CD4-positive, alpha-beta T cell treated with Interferon alpha-2 for 1 hour (primary cell): ENCODE measurements at regions not wholly inside any gene's neighbourhood (a gene's known extent, or its start where the extent isn't known, plus 50 kb on each side); places are given as distances from the start of the nearest gene placed in this dataset.

Source experiments
- DNase-seq, 2 donors: peaks; one replicate each; pipeline ENCODE4 v3.0.0-alpha.2; 2020 to 2022

- DNase-seq = no peak
Measured at GRCh38 chr18:45503990-45504389, 111.3 kb upstream of the SLC14A2 start.

DNA sequence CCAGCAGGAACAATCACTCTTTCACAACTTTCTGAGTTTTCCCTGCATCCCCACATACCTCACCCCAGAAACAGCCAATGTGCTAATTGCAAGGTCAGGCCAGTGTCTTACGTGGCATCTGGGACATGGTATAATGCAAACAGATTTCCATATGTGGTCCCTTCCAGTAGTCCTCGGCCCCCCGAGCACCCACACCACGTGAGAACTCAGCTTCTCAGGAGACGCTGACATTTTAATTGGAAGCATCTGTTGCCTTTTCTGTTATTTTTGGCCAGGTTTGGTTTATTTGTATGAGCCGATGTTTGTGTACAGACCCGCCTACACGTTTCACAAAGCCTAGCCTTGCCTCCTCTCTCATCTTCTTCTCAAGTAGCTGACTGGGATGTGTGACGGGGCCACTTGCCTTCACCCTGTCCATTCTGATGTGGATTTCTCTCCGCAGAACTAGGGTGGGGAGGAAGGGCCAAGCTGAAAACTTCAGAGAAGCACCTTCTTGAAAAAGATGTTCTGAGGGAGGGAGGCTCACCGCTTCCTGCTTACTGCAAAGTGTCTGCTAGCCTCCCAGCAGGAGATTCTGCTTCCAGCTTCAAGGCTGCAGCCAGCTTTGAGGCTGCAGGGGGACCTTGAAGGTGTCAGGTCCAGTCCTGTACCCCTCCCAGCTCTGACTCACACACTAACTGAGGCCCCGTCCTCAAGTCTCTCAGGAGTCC is 109.6 kb upstream of the SLC14A2 start:
- DNase-seq = no peak

- no peak for DNase-seq
Measured at GRCh38 chr18:45506951-45507350, 108.3 kb upstream of the SLC14A2 start.

DNA sequence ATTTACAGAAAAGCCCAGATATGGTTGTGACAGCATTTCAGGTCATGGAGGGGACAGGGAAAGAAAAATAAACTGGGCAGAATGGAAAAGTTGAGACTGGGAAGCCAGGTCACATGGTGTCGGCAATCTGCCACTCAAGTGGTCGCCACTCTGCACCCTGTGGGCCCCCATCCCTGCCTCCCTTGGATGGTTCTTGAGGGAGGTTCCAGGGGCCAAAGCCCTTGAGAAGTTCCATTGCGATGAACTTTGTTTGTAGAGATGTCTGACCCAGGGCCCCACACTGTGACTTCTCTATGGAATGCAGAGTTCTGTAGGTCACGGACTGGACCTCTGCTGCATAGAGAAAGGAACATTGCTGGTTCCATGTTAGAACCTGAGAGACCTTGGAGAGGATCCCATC is 105.7 kb upstream of the SLC14A2 start:
- DNase-seq = no peak

- no peak for DNase-seq
Measured at GRCh38 chr18:45510656-45511055, 104.6 kb upstream of the SLC14A2 start.

- no peak for DNase-seq
Measured at GRCh38 chr18:45512363-45512953, 102.8 kb upstream of the SLC14A2 start.

GRCh38 chr18:45517181-45517741 is 98.0 kb upstream of the SLC14A2 start:
- no peak for DNase-seq

DNA sequence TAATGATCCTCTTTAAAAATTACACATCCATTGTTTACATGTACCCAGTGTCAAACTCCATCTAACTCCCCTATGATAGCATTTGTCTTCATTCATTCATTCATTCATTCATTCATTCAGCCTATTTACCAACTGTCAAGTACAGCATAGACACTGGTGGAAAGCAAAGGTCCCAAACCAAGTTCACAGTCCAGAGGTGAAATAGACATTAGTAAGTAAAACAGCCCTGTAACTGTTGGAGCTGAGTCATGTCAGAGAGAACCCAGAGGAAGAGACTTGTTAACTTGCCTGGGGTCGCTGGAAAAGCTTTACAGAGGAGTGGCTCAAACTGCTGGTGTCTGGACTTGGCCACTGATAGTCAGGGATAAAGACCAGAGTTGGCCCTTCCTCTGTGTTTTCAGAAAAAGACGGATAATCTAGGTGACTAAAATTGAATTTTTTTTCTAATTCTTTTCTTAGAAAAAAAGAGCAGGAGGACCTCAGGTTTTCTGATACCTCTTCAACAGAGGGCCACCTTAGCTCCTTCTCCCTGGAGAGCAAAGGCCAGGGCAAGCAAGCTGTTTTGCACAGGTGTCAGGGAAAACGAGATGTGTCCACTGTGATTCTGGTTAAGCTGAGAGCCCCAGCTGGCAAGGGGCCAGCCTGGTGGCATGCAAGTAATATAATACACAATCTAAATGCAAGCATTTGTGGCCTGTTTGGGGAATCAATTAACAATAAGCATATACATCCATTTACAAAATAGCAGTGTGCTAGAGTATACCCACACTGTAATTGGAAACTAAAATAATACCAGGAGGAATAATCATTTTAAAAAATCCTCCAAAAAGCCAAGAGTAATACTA is 96.7 kb upstream of the SLC14A2 start:
- no peak for DNase-seq

DNA sequence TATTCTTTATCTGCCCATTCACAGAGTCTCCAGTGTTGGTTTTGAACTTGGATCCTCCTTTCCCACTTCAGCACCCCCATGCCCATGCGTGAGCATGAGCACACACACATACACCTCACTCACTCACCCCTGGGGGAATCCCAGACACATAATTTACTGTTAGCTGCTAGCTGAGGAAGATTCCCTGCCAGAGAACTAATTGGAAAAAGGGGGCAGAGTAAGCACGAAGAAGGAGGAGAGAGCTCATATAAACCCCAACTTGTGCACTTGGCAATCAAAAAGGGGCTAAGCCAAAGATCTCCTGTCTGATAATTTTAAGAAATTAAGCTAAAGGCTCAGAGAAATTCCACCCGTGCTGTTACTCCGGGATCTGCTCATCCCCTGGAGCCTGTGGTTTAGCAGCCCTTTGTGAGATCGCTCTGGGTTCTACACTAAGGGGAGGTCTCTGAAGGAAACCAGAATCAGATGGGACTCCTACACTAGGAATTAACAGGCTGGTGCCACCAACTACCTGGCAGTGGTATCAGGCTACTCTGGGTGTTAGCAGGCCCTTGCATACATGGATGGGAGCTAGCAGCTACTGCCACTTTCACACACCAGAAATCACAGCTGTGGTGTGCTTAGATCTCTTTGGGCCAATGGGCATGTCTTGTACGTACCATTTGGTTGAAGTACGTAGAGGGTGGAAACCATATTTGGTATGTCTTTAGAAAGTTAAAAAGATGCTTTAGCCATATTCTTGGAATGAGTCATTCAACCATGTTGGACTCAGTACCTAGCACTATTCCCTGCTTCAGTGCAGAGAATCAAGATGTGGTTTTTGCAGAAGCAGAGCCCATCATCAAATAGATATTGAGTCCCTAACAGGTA is 95.6 kb upstream of the SLC14A2 start:
- no peak for DNase-seq

DNA sequence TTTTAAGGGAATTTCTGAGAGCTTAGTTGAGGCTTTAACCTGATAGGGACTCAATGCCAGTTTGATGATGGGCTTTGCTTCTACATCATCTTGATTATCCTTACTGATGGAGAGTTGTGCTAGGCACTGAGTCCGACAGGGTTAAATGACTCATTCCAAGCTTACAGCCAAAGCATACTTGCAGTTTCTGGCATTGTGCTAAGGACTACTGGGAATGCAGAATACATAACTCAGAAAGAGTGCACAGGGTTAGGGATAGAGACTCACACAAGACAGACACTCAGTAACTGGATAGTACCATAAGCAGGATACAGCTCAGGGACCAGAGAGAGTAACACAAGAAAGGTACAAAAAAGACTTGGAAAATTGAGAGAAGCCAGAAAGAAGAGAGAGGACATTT is 94.1 kb upstream of the SLC14A2 start:
- no peak for DNase-seq

DNA sequence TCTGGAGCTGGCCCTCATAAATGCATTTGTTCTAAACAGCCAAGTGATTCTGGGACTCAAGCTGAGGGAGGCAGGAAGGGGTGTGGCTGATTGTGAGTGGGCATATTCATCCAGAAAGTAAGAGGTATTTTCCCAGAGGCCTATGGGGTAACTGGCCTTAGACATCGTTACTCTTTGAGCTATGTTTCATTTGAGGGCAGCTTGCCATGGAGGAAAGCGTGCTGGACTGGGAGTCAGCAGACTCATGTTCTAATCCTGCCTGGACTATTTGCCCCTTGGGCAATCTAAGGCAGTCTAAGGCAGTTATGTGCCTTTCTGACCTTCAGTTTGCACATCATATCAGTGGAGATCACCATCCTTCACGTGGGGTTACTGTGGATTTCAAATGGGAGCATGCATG is 93.5 kb upstream of the SLC14A2 start:
- no peak for DNase-seq

- no peak for DNase-seq
Measured at GRCh38 chr18:45522371-45522770, 92.9 kb upstream of the SLC14A2 start.

DNA sequence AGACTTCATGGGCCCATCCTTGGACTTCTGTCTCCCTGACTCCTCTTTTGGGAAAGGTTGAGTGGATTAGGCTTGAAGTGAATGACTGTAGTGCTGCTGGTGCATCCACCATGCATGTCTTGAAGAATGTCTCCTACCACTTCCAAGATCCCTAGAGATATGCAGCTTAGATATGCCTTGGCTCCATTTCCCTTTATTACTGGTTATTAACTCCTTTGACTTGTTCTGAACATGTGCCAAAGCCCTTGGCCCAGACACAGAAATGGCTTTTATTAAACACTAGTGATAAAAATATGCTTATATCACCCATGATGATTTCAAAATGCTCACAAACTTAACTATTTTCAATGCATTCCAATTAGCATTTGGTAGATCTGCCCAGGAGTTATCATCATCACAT is 90.0 kb upstream of the SLC14A2 start:
- no peak for DNase-seq

GRCh38 chr18:45526114-45526841 is 89.0 kb upstream of the SLC14A2 start:
- no peak for DNase-seq

DNA sequence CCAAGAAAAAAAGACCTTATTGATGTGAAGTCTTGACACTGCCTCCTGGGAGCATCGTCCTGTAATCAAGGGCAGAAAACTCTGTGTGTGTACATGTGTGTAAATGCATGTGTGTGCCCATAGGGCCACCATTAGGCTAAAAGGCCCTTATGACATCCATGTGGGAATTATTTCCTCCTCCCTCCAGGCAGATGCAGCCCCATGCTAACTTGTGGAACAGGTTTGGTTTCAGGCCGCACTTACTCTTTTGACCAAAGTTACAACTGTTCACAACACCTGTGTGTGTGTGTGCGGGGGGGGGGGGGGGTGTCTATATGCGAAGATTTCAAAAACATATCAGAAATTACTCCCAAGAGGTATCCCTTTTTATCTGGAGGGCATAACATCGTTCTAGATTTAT is 87.4 kb upstream of the SLC14A2 start:
- DNase-seq = no peak

GRCh38 chr18:45528712-45529336 is 86.5 kb upstream of the SLC14A2 start:
- no peak for DNase-seq

DNA sequence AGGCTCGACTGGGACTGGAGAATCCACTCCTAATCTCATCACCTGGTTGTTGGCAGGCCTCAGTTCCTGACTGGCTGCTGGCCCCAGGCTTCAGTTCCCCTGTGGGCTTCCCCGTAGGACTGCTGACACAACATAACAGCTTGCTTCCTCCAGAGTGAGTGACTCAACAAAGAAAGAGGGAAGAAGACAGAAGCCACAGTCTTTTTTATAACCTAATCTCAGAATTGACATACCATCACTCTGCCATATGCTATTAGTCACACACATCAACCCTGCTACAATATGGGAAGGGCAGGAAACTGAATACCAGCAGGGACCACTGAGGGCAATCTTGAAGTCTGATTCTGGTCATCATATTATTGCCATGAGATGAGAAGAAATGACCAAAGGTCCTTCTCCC is 76.8 kb upstream of the SLC14A2 start:
- no peak for DNase-seq

DNA sequence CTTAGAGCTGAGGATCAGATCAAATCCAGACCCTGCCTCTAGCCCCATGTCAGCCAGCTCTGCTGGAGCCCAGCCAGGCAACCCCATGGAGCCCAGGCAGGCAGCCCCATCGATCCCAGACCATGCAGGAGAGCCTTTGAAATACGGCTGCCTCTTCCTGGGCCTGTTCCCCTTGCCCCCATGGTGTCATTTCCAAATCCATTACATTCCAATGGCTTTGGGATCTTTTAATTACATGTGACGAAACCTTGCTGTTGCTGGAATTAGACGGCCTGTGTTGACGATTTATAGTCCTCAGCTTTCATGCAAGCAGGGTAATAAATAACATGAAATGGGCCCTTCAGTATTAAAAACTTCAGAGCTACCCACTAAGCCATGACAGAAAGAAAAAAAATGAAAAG is 75.8 kb upstream of the SLC14A2 start:
- DNase-seq = no peak

DNA sequence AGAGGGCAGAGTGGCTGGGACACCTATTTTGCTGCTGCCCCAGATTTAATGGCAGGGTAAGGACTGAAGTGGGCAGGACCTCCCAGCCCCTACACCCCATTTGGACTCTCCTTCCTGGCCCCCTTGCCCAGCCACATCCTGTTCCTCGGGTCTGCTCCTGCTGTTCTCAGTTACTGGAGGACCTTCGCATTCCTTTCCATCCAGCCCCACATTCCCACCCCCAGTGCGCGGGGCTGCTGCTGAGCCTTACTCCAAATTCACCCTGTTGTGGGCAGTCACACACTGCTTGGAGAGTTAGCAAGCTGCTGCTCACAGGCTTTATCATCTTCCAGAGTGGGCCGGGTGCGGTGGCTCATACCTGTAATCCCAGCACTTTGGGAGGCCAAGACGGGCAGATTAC is 75.2 kb upstream of the SLC14A2 start:
- no peak for DNase-seq

- DNase-seq = no peak
Measured at GRCh38 chr18:45541421-45541820, 73.9 kb upstream of the SLC14A2 start.

GRCh38 chr18:45542043-45542442 is 73.2 kb upstream of the SLC14A2 start:
- no peak for DNase-seq

DNA sequence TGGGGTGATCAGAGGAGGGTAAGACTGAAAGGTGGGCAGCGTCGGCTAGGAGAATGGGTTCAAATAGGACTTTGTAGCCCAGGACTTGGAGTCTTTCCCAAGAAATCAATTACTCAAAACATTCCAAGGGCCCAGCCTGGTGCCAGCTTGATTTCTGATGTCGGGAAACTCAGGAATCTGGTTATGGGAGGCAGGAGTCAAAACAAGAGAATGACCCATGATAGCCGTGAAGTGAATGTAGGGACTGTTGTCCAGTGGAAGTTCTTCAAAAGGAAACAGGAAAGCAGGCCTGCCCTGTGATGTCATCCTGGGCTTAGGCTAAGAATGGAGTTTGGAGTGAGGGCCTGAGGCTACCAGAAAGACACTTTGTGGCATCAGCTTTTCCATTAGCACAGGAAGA is 67.4 kb upstream of the SLC14A2 start:
- no peak for DNase-seq
